ENCODE measurements at regions not wholly inside any gene's neighbourhood (a gene's known extent, or its start where the extent isn't known, plus 50 kb on each side); places are given as distances from the start of the nearest gene placed in this dataset.

GRCh38 chr5:133706506-133707430 lies 94.4 kb upstream of the FSTL4 start:
- no peak for TF ChIP-seq REST (IDR thresholded peaks at IDR 0.05; ENCODE audit: insufficient replicate concordance, low read depth)
- TF ChIP-seq CTCF (IDR thresholded peaks at IDR 0.05; ENCODE audit: insufficient read depth, low read length), result no peak
- no peak for TF ChIP-seq POLR2AphosphoS5 (IDR thresholded peaks at IDR 0.05; ENCODE audit: low read depth)
- no peak for TF ChIP-seq GABPA (IDR thresholded peaks at IDR 0.05; ENCODE audit: low read depth)

Data from HL-60 (cell line).